ENCODE measurements at regions not wholly inside any gene's neighbourhood (a gene's known extent, or its start where the extent isn't known, plus 50 kb on each side); places are given as distances from the start of the nearest gene placed in this dataset.

DNA sequence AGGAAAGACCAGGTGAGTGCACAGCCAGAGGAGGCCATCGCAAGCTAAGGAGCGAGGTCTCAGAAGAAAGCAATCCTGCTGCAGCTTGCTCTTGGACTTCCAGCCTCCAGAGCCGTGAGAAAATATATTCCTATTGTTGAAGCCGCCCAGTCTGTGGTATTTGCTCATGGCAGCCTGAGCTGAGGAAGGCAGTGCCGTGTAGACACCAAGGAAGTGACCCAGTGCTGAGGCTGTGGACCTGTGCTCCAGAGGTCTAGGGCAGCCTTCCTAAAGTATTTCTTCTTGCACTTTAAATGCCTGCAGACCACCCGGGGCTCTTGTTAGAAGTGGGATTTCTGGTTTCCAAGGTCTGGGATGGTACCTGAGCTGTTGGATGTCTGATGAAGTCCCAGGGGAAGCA lies 158.5 kb upstream of the KL start:
- intact Hi-C loops (cut with micrococcal nuclease) = no loop called here
- Histone ChIP-seq H3K9me3 (ENCODE audit: control insufficient read depth in 2 of 3, low read length in 3 of 3) (peaks cover 0 to 14% (median 0%) of the 10 kb centered on the region in 3 experiments), H3K27ac (ENCODE audit: low read depth, low read length) (no peak overlapping the region), H3K4me3 (ENCODE audit: low read length) (no peak overlapping the region), H3K36me3 (ENCODE audit: control insufficient read depth in 2 of 3, insufficient read depth in 3 of 3, low read length in 3 of 3) (no peaks in the 10 kb centered on the region), H3K4me1 (ENCODE audit: control insufficient read depth in 2 of 2, insufficient read depth in 2 of 2, low read length in 2 of 2) (no peaks in the 10 kb centered on the region), H3K27me3 (ENCODE audit: control insufficient read depth in 2 of 2, insufficient read depth in 2 of 2, low read length in 2 of 2) (no peaks in the 10 kb centered on the region)
- ATAC-seq = no peak
- no peak overlapping the region for H3K27ac Mint-ChIP-seq
- peaks cover 0 to 3% (median 0%) of the 10 kb centered on the region in 5 donors for H3K27me3 Mint-ChIP-seq
- ChIA-PET CTCF (no interaction called here), POLR2A (no interaction called here)
- H3K4me1 Mint-ChIP-seq = no peaks in the 10 kb centered on the region
- H3K4me3 Mint-ChIP-seq = no peak overlapping the region
- H3K9me3 Mint-ChIP-seq = no peaks in the 10 kb centered on the region
- no peaks in the 10 kb centered on the region for H3K36me3 Mint-ChIP-seq
- no peak for DNase-seq

DNA sequence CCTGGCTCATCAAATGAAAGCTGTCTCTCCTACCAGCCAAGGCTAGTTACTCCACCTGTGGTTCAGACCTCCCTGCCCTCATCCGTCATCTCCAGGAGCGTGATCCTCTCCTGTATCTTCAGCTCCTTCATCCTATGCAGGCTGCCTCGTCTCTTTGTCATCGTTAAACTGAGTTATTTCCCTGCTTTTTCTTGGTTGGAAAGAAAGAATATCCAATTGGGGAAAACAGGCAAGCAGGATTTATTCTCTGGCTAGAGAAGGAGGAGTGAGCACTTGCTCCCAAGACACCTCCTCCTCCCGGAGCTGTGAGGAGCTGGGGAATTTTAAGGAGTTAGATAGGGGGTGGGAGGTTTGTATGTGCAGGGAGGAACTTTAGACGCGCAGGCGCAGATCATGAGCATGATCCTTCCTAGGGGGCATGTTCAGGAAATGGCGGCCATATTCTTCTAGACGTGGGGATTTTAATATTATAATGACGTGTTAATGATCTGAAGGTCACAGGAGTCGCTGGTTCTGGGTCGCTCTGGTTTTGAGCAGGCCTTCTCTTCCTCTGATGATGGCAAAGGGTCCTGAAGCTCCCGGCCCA lies 156.4 kb upstream of the KL start:
- no peaks in the 10 kb centered on the region for H3K36me3 ChIP-seq (ENCODE audit: control insufficient read depth in 2 of 3, insufficient read depth in 3 of 3, low read length in 3 of 3)
- ChIA-PET CTCF (no interaction called here), POLR2A (no interaction called here)
- no peaks in the 10 kb centered on the region for H3K27me3 Mint-ChIP-seq
- ATAC-seq (no peak), DNase-seq (no peak)
- no peaks in the 10 kb centered on the region for H3K27me3 ChIP-seq (ENCODE audit: control insufficient read depth in 2 of 2, insufficient read depth in 2 of 2, low read length in 2 of 2)
- H3K9me3 ChIP-seq (ENCODE audit: control insufficient read depth in 2 of 3, low read length in 3 of 3) = peaks cover 0 to 14% (median 0%) of the 10 kb centered on the region in 3 experiments
- H3K27ac Mint-ChIP-seq = no peak overlapping the region
- H3K9me3 Mint-ChIP-seq = no peaks in the 10 kb centered on the region
- no peaks in the 10 kb centered on the region for H3K4me1 Mint-ChIP-seq
- H3K36me3 Mint-ChIP-seq = no peaks in the 10 kb centered on the region
- no peak overlapping the region for H3K4me3 Mint-ChIP-seq
- no peak overlapping the region for H3K27ac ChIP-seq (ENCODE audit: low read depth, low read length)
- no peaks in the 10 kb centered on the region for H3K4me1 ChIP-seq (ENCODE audit: control insufficient read depth in 2 of 2, insufficient read depth in 2 of 2, low read length in 2 of 2)
- intact Hi-C loops (cut with micrococcal nuclease) = no loop called here
- no peak overlapping the region for H3K4me3 ChIP-seq (ENCODE audit: low read length)

DNA sequence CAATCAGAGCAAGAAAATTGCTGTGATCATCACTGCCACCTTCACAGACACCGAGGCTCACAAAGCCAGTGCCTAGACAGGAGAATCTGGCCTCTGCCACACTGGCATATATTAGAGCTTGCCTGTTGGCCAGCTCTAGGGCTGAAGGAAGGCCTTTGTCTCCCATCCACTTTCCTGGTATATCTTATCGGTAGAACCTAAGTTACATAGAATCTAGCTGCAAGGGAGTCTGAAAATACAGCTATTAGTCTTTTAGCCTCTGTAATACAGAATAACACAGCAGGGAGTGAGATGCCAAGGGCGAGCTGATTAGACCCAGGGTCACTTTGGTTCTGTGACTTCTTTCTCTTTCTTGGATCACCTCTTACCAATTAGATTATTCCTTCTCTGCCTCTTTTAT lies 154.9 kb upstream of the KL start:
- Mint-ChIP-seq H3K4me1 (no peaks in the 10 kb centered on the region), H3K4me3 (no peak overlapping the region), H3K36me3 (no peaks in the 10 kb centered on the region), H3K9me3 (no peaks in the 10 kb centered on the region), H3K27ac (no peak overlapping the region), H3K27me3 (no peaks in the 10 kb centered on the region)
- ATAC-seq = no peak
- H3K36me3 ChIP-seq (ENCODE audit: control insufficient read depth in 2 of 3, insufficient read depth in 3 of 3, low read length in 3 of 3) = no peaks in the 10 kb centered on the region
- no peak for DNase-seq
- no peaks in the 10 kb centered on the region for H3K4me1 ChIP-seq (ENCODE audit: control insufficient read depth in 2 of 2, insufficient read depth in 2 of 2, low read length in 2 of 2)
- ChIA-PET CTCF (no interaction called here), POLR2A (interaction anchor here (0.9 kb wide), 1 partner anchor 20 kb away, joined by 3 read pairs; no protein-coding TSS in a partner anchor)
- no peaks in the 10 kb centered on the region for H3K27me3 ChIP-seq (ENCODE audit: control insufficient read depth in 2 of 2, insufficient read depth in 2 of 2, low read length in 2 of 2)
- no peak overlapping the region for H3K4me3 ChIP-seq (ENCODE audit: low read length)
- H3K27ac ChIP-seq (ENCODE audit: low read depth, low read length) = no peak overlapping the region
- intact Hi-C loops (cut with micrococcal nuclease) = no loop called here
- peaks cover 0 to 14% (median 0%) of the 10 kb centered on the region in 3 experiments for H3K9me3 ChIP-seq (ENCODE audit: control insufficient read depth in 2 of 3, low read length in 3 of 3)

DNA sequence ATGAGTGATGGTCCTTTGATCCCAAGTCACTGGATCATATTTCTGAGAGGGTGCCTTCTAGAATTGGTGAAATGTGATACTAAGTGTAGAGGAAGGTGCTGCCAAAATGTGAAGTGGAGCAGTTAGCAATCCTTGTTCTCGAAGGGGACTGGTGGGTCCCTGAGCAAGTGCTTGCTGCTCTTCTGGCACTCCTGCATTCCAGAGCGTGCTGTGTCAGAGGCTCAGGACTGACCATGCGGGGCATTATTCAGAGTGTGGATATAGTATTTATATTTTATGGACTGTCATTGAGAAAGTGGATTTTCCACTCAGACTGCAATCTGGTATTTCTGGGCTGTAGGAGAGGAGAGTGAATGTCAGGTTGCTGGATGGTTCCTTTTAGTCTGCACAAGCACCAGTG lies 152.6 kb upstream of the KL start:
- H3K4me3 ChIP-seq (ENCODE audit: low read length) = no peak overlapping the region
- peaks cover 0 to 14% (median 0%) of the 10 kb centered on the region in 3 experiments for H3K9me3 ChIP-seq (ENCODE audit: control insufficient read depth in 2 of 3, low read length in 3 of 3)
- H3K27ac ChIP-seq (ENCODE audit: low read depth, low read length) = no peak overlapping the region
- H3K36me3 ChIP-seq (ENCODE audit: control insufficient read depth in 2 of 3, insufficient read depth in 3 of 3, low read length in 3 of 3) = no peaks in the 10 kb centered on the region
- ATAC-seq = no peak
- H3K27me3 Mint-ChIP-seq = no peaks in the 10 kb centered on the region
- no peak overlapping the region for H3K27ac Mint-ChIP-seq
- no peaks in the 10 kb centered on the region for H3K27me3 ChIP-seq (ENCODE audit: control insufficient read depth in 2 of 2, insufficient read depth in 2 of 2, low read length in 2 of 2)
- ChIA-PET POLR2A (interaction anchor here (1.0 kb wide), 1 partner anchor 11 kb away, joined by 5 read pairs; no protein-coding TSS in a partner anchor), CTCF (no interaction called here)
- peaks cover 0 to 6% (median 2%) of the 10 kb centered on the region in 11 donors for H3K9me3 Mint-ChIP-seq
- H3K4me3 Mint-ChIP-seq = no peak overlapping the region
- no peak for DNase-seq
- H3K4me1 Mint-ChIP-seq = no peaks in the 10 kb centered on the region
- H3K4me1 ChIP-seq (ENCODE audit: control insufficient read depth in 2 of 2, insufficient read depth in 2 of 2, low read length in 2 of 2) = no peaks in the 10 kb centered on the region
- peaks cover 0 to 5% (median 0%) of the 10 kb centered on the region in 5 donors for H3K36me3 Mint-ChIP-seq
- intact Hi-C loops (cut with micrococcal nuclease) = no loop called here

DNA sequence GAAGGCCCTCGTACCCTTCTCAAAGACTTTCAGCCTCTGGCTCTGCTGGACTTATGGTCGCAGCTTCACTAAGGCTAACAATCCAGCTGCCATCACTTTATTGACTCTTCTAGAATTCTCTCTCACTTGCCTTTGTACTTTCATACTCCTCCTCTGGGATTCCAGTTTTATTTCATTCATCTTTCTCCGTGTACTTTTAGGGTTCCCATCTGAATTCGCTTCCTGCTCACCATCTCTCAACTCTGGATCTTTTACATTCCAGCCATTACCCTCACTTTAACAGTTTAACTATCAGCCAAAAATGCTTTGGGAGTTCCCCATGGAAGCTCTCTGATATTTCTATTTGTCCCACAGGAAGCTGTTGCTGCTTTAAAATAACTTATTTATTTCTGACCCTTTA lies 149.3 kb upstream of the KL start:
- ChIA-PET POLR2A (no interaction called here), CTCF (no interaction called here)
- DNase-seq (no peak), ATAC-seq (no peak)
- Histone ChIP-seq H3K9me3 (ENCODE audit: control insufficient read depth in 2 of 3, low read length in 3 of 3) (peaks cover 0 to 4% (median 0%) of the 10 kb centered on the region in 3 experiments), H3K36me3 (ENCODE audit: control insufficient read depth in 2 of 3, insufficient read depth in 3 of 3, low read length in 3 of 3) (no peaks in the 10 kb centered on the region), H3K4me3 (ENCODE audit: low read length) (no peak overlapping the region), H3K27ac (ENCODE audit: low read depth, low read length) (no peak overlapping the region), H3K27me3 (ENCODE audit: control insufficient read depth in 2 of 2, insufficient read depth in 2 of 2, low read length in 2 of 2) (no peaks in the 10 kb centered on the region), H3K4me1 (ENCODE audit: control insufficient read depth in 2 of 2, insufficient read depth in 2 of 2, low read length in 2 of 2) (no peaks in the 10 kb centered on the region)
- Mint-ChIP-seq H3K27me3 (no peaks in the 10 kb centered on the region), H3K27ac (no peak overlapping the region), H3K4me1 (no peaks in the 10 kb centered on the region), H3K36me3 (peaks cover 0 to 10% (median 0%) of the 10 kb centered on the region in 5 donors), H3K9me3 (peaks cover 1 to 25% (median 13%) of the 10 kb centered on the region in 11 donors), H3K4me3 (no peak overlapping the region)
- intact Hi-C loops (cut with micrococcal nuclease) = no loop called here

DNA sequence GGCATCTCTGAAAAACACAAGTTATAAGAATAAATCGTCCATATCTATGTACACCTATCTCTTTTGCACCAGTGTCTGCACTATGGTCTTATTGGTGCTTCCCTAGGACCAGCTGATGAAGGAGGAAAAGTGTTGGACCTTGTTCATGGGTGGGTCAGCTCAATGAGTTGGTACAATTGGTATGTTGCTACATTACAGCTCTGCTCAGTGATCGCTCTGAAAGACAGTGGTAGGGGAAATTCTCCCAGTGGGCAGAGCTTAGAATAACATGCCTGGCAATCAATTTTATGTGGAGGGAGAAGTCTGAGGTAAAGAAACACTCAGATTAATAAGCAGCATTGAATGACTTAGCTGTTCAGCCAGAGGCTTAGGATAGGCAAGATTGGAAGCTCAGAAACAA lies 138.7 kb upstream of the KL start:
- ChIA-PET CTCF (no interaction called here), POLR2A (no interaction called here)
- Histone ChIP-seq H3K4me1 (ENCODE audit: control insufficient read depth in 2 of 2, insufficient read depth in 2 of 2, low read length in 2 of 2) (no peaks in the 10 kb centered on the region), H3K27me3 (ENCODE audit: control insufficient read depth in 2 of 2, insufficient read depth in 2 of 2, low read length in 2 of 2) (no peaks in the 10 kb centered on the region), H3K27ac (ENCODE audit: low read depth, low read length) (no peak overlapping the region), H3K4me3 (ENCODE audit: low read length) (no peak overlapping the region), H3K9me3 (ENCODE audit: control insufficient read depth in 2 of 3, low read length in 3 of 3) (no peaks in the 10 kb centered on the region), H3K36me3 (ENCODE audit: control insufficient read depth in 2 of 3, insufficient read depth in 3 of 3, low read length in 3 of 3) (no peaks in the 10 kb centered on the region)
- no peak overlapping the region for H3K27ac Mint-ChIP-seq
- ATAC-seq (no peak), DNase-seq (no peak)
- intact Hi-C loops (cut with micrococcal nuclease) = no loop called here
- H3K27me3 Mint-ChIP-seq = no peaks in the 10 kb centered on the region
- peaks cover 0 to 7% (median 0%) of the 10 kb centered on the region in 7 donors for H3K4me1 Mint-ChIP-seq
- H3K9me3 Mint-ChIP-seq = peaks cover 0 to 11% (median 0%) of the 10 kb centered on the region in 11 donors
- H3K4me3 Mint-ChIP-seq = no peak overlapping the region
- peaks cover 0 to under 1% (median 0%) of the 10 kb centered on the region in 5 donors for H3K36me3 Mint-ChIP-seq

DNA sequence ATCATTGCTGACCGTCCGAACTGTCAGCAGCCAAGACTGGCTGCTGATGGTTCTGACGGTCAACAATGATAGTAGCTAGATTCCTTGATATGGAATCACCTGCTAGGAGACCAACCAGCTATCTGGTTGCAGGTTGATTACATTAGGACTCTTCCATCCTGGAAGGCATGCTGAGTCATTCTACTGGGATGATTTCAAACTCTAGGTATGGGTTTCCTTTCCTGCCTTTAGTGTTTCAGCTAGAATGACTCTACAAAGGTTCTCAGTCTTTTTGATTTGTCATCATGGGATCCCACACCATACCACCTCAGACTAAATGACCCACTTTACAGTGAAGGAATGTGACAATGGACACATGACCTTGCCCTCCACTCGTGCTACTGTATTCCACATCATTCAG lies 138.1 kb upstream of the KL start:
- Mint-ChIP-seq H3K4me1 (peaks cover 0 to 7% (median 0%) of the 10 kb centered on the region in 7 donors), H3K9me3 (peaks cover 0 to 9% (median 0%) of the 10 kb centered on the region in 11 donors), H3K4me3 (no peak overlapping the region), H3K27ac (no peak overlapping the region), H3K36me3 (no peaks in the 10 kb centered on the region), H3K27me3 (no peaks in the 10 kb centered on the region)
- Histone ChIP-seq H3K4me3 (ENCODE audit: low read length) (no peak overlapping the region), H3K36me3 (ENCODE audit: control insufficient read depth in 2 of 3, insufficient read depth in 3 of 3, low read length in 3 of 3) (no peaks in the 10 kb centered on the region), H3K27me3 (ENCODE audit: control insufficient read depth in 2 of 2, insufficient read depth in 2 of 2, low read length in 2 of 2) (no peaks in the 10 kb centered on the region), H3K9me3 (ENCODE audit: control insufficient read depth in 2 of 3, low read length in 3 of 3) (no peaks in the 10 kb centered on the region), H3K27ac (ENCODE audit: low read depth, low read length) (no peak overlapping the region), H3K4me1 (ENCODE audit: control insufficient read depth in 2 of 2, insufficient read depth in 2 of 2, low read length in 2 of 2) (no peaks in the 10 kb centered on the region)
- no peak for DNase-seq
- CTCF ChIA-PET = no interaction called here
- intact Hi-C loops (cut with micrococcal nuclease) = no loop called here
- no peak for ATAC-seq
- POLR2A ChIA-PET = no interaction called here
